ENCODE measurements at regions not wholly inside any gene's neighbourhood (a gene's known extent, or its start where the extent isn't known, plus 50 kb on each side); places are given as distances from the start of the nearest gene placed in this dataset.
A peak's percentile ranks its signal among the peaks of the same experiment; 100 is the strongest.
"Not testable (repeated sequence)": the region's sequence is repeated elsewhere in the genome, so short reads cannot be mapped to it uniquely, and the experiment has no call there.

GRCh38 chr20:30275073-30275472 is 982.4 kb upstream of the DEFB115 start:
- ATAC-seq; H3K4me1 ChIP-seq; H3K36me3 ChIP-seq (replicated peaks in 1 of 2; ENCODE audit: insufficient read depth in 1 of 2, low read depth in 2 of 2); H3K9me3 ChIP-seq; H3K4me3 ChIP-seq; intact Hi-C loops (cut with DNase I); DNase-seq; H3K27me3 ChIP-seq; H3K27ac ChIP-seq: not testable (repeated sequence)
- WGBS, 2 donors: 89 to 93% methylated on average over 2 to 4 of the region's 4 CpGs

- Histone ChIP-seq H3K36me3 (replicated peaks in 1 of 2; ENCODE audit: insufficient read depth in 1 of 2, low read depth in 2 of 2) (no peaks in the 10 kb centered on the region), H3K27ac (no peak overlapping the region), H3K9me3 (no peaks in the 10 kb centered on the region), H3K27me3 (no peaks in the 10 kb centered on the region), H3K4me3 (no peak overlapping the region), H3K4me1 (peaks cover 11% of the 10 kb centered on the region)
- ATAC-seq: no peak
- 46 to 59% methylated on average over 20 to 41 of the region's 41 CpGs for WGBS, 2 donors
- intact Hi-C loops (cut with DNase I): no loop called here
- no peak for DNase-seq
- no peak for TF ChIP-seq POLR2A (IDR thresholded peaks at IDR 0.05)
- no peak for TF ChIP-seq CTCF (IDR thresholded peaks at IDR 0.05)
Measured at GRCh38 chr20:30281584-30282197, 975.8 kb upstream of the DEFB115 start.

DNA sequence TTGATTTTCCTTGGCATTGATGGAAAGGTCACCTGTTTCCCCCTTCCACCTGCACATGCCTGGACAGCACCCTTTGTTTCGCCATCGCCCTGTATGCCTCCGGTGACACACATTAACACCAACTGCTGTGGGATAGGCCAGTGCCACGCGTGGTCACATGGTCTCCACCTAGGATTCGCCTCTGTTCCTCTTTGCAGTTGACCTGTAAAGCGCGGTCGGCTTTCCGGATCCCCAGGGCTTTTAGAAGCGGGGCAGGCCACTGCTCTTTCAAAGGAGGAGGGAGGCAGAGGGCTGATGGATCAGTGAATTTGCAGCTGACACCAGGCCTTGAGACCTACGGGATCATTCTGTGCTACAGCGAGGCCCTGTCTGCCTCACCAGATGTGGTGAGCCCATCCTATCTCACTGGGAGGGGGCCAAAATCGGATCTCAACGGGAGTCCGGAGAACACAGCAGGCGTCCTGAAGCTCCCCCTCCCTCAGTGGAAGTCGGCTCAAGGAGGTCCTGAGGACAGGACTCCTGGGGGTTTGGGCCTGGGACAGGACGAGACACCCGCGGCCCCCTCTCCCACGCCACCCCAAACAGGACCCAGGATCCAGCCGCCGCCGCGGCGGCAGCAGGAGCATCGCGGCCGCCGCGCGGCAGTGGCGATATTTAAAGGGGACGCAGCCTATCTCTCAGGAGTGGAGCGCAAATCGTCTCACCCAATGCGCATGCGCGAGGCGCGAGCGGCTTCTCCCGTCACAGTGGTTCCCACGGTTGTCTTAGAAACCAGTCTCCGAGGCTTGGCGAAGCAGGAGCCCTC is 973.8 kb upstream of the DEFB115 start:
- H3K27me3 ChIP-seq; intact Hi-C loops (cut with DNase I); H3K9me3 ChIP-seq; H3K36me3 ChIP-seq (replicated peaks in 1 of 2; ENCODE audit: insufficient read depth in 1 of 2, low read depth in 2 of 2): not testable (repeated sequence)
- Histone ChIP-seq H3K27ac (peak overlapping the region in 2 of 4 donors; percentile 48 to 77), H3K4me3 (peak overlapping the region in 1 of 2 donors; percentile 20), H3K4me1 (peaks cover 11% of the 10 kb centered on the region)
- WGBS, 2 donors: 19 to 42% methylated on average over 34 to 47 of the region's 47 CpGs
- peak; percentile 87 for ATAC-seq
- peak; percentile 57 to 93 (median 83) for DNase-seq
- TF ChIP-seq POLR2A (IDR thresholded peaks at IDR 0.05): peak in 1 of 3 donors; percentile 7

GRCh38 chr20:30284281-30284905 is 973.1 kb upstream of the DEFB115 start:
- intact Hi-C loops (cut with DNase I): no loop called here
- DNase-seq (peak in 2 of 4 donors; percentile 26 to 71), ATAC-seq (peak; percentile 52)
- Histone ChIP-seq H3K4me1 (peaks cover 11% of the 10 kb centered on the region), H3K9me3 (no peaks in the 10 kb centered on the region), H3K4me3 (peak overlapping the region in 1 of 2 donors; percentile 20), H3K36me3 (replicated peaks in 1 of 2; ENCODE audit: insufficient read depth in 1 of 2, low read depth in 2 of 2) (no peaks in the 10 kb centered on the region), H3K27me3 (no peaks in the 10 kb centered on the region), H3K27ac (peak overlapping the region in 3 of 4 donors; percentile 34 to 77 (median 48))
- TF ChIP-seq POLR2A (IDR thresholded peaks at IDR 0.05): peak in 1 of 3 donors; percentile 45
- TF ChIP-seq CTCF (IDR thresholded peaks at IDR 0.05): no peak
- 27 to 65% methylated on average over 12 to 33 of the region's 33 CpGs for WGBS, 2 donors

DNA sequence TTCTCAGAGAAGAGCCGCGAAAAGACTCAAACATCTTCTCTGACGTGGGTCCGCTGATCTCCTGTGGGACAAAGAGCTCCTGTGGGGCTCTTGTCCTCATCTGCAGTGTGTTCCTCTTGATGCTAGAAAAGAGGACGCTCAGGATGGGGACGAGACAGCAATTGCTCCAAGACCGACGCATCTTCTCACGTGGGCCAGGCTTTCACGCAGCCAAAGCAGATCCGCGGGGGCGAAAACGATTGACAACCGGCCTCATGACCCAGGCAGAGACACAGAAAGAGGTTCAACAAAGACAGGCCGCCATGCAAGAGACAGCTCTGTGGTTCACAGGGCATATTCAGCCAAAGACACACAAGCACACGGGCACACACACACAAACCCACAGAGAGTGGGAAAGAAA is 971.8 kb upstream of the DEFB115 start:
- H3K4me1 ChIP-seq: peaks cover 11% of the 10 kb centered on the region
- no peak overlapping the region for H3K4me3 ChIP-seq
- TF ChIP-seq POLR2A (IDR thresholded peaks at IDR 0.05): no peak
- TF ChIP-seq CTCF (IDR thresholded peaks at IDR 0.05): no peak
- peak overlapping the region in 1 of 4 donors; percentile 1 for H3K27ac ChIP-seq
- intact Hi-C loops (cut with DNase I): no loop called here
- no peaks in the 10 kb centered on the region for H3K36me3 ChIP-seq (replicated peaks in 1 of 2; ENCODE audit: insufficient read depth in 1 of 2, low read depth in 2 of 2)
- 85 to 93% methylated on average over 17 of the region's 17 CpGs for WGBS, 2 donors
- no peaks in the 10 kb centered on the region for H3K27me3 ChIP-seq
- DNase-seq (no peak), ATAC-seq (no peak)
- H3K9me3 ChIP-seq: no peaks in the 10 kb centered on the region
